GM12874 (cell line): ENCODE measurements at regions not wholly inside any gene's neighbourhood (a gene's known extent, or its start where the extent isn't known, plus 50 kb on each side); places are given as distances from the start of the nearest gene placed in this dataset.

Experiments used
- CTCF ChIP-seq: IDR thresholded peaks from 2 replicates; pipeline ENCODE4 v1.5.1; 2011; ENCODE audit warnings: low read depth, mild to moderate bottlenecking, control low read depth, low read length, moderate library complexity; ENCODE audit not compliant: insufficient read depth

GRCh38 chr5:116727248-116727647 lies 152.6 kb upstream of the SEMA6A start:
- no peak for TF ChIP-seq CTCF

DNA sequence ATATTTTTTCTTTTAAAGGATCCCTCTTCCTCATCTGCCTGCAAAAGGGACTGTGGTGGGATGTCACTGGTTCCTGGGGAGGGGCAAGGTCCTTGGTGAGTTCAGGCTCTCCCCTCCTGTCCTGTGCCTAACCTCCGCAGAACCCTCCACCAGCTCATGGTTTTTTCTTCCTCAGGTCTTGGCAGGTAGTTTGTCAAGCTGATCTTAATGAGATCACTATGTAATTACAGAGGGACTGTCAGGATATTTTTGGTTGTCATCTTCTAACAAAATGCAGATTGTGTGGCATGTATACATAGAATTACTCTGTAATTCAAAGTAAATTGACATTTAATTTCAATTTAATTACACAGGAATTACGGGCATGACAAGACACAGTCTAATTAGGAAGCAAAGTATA lies 150.3 kb upstream of the SEMA6A start:
- TF ChIP-seq CTCF = no peak

DNA sequence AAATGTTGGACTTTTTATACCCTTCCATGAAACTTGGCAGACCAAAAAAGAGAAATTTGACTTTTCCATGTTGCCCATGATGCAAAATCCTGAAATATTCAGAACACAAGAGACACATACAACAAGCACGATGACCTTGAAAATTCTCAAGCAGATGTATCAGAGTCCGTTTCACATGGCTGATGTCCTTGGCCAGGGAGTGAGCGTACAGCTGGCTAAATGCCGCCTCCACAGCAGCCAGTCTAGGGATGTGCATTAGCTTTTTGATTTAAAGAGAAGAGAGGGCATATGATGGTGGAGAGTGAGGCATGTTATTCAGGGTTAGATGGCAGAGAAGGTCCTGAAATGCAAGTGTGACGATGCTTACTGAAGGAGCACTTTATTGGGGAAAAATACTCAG lies 148.0 kb upstream of the SEMA6A start:
- TF ChIP-seq CTCF = no peak

- TF ChIP-seq CTCF = no peak
Observed at GRCh38 chr5:116719106-116719505, 144.5 kb upstream of the SEMA6A start.

DNA sequence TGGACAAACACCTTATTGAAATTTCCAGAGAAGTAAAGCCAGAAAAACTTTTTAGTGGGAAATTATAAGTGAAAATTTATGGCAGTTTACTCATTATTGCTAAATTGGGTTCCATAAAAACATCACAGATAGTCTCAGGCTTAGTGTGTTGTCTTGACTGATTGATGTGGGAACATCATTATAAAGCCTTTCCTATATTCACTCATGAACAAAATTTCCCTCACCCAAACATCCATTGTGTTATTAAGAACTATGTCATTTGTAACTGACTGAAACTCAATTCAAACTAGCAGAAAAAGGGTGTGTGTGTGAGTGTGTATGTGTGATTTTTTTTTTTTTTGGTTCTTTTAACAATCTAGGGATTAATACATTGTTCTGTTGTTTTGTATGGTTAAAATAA lies 143.7 kb upstream of the SEMA6A start:
- TF ChIP-seq CTCF = no peak

DNA sequence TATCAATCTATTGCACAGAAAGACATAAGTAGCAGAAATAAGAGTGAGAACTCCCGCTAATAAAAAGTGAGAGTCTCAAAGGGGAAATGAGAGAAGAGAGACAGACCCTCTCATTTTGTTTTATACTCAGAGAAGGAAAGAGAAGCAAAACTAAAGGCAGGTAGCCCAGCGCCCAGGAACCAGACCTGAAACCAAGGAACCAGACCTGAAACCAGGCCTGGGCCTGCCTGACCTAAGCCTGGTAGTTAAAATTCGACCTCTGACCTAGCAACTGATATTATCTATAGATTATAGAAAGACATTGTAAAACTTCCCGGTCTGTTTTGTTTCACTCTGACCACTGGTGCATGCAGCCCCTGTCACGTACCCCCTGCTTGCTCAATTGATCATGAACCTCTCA lies 134.5 kb upstream of the SEMA6A start:
- no peak for TF ChIP-seq CTCF

DNA sequence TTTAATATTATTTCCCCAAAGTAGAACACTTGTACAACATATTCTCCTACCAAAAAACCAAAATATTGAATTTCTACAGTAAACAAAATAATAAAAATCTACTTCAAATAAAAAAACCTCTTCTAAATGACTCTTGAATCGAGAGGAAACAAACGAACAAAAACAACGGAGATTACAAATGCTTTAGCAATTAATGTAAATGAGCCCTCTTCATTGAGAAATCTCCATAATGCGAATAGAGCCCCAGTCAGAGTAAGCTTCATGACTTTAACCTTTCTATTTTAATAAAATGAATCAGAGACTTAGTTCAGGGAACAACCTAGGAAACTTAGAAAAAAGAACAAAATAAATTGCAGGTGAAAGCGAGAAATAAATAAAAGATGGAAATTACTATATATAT lies 129.3 kb upstream of the SEMA6A start:
- no peak for TF ChIP-seq CTCF

GRCh38 chr5:116703328-116703727 lies 128.7 kb upstream of the SEMA6A start:
- no peak for TF ChIP-seq CTCF
